ENCODE measurements at regions not wholly inside any gene's neighbourhood (a gene's known extent, or its start where the extent isn't known, plus 50 kb on each side); places are given as distances from the start of the nearest gene placed in this dataset.

DNA sequence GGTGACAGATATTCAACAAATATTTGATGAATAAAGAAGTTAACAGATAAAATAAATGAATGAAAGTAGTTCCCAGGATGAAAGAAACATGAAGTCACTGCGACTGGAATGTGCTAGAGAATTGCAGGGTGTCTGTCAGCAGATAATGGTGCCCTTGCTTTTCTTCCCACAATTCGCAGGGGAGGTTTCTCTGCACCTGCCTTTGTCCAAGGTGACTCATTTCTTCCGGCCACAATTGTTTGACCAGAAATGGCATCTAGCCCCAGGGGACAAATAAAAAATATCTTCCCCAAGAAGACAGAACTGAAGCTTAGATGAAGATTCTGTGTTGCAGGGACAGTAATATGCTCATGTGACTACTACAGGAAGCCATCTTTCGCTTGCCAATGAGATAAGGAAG is 316.1 kb upstream of the TBX3 start:
- ChIA-PET POLR2A (no interaction called here), CTCF (no interaction called here)
- TF ChIP-seq, protein P1, sequence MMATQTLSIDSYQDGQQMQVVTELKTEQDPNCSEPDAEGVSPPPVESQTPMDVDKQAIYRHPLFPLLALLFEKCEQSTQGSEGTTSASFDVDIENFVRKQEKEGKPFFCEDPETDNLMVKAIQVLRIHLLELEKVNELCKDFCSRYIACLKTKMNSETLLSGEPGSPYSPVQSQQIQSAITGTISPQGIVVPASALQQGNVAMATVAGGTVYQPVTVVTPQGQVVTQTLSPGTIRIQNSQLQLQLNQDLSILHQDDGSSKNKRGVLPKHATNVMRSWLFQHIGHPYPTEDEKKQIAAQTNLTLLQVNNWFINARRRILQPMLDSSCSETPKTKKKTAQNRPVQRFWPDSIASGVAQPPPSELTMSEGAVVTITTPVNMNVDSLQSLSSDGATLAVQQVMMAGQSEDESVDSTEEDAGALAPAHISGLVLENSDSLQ (IDR thresholded peaks at IDR 0.05), result no peak
- TF ChIP-seq BHLHE40 (IDR thresholded peaks at IDR 0.05; ENCODE audit: borderline replicate concordance), result no peak
- no peak for TF ChIP-seq SP1 (IDR thresholded peaks at IDR 0.05)
- TF ChIP-seq LEF1 (IDR thresholded peaks at IDR 0.05; ENCODE audit: borderline replicate concordance), result no peak
- no peak for TF ChIP-seq SUZ12 (IDR thresholded peaks at IDR 0.05)
- TF ChIP-seq TARDBP (IDR thresholded peaks at IDR 0.05), result no peak
- no peak for TF ChIP-seq HDGF (IDR thresholded peaks at IDR 0.05; ENCODE audit: borderline replicate concordance)
- no peak for TF ChIP-seq NFRKB (IDR thresholded peaks at IDR 0.05)
- no peak for TF ChIP-seq L3MBTL2 (conservative IDR thresholded peaks at IDR 0.05)
- TF ChIP-seq FOXA1 (IDR thresholded peaks at IDR 0.05), result no peak
- TF ChIP-seq FOXK2 (IDR thresholded peaks at IDR 0.05), result no peak
- no peak for TF ChIP-seq ZNF384 (IDR thresholded peaks at IDR 0.05)
- no peak for TF ChIP-seq CTBP1 (IDR thresholded peaks at IDR 0.05; ENCODE audit: borderline replicate concordance)
- TF ChIP-seq FOXM1 (IDR thresholded peaks at IDR 0.05; ENCODE audit: borderline replicate concordance), result no peak
- no peak for TF ChIP-seq ARNT (IDR thresholded peaks at IDR 0.05)
- no peak for TF ChIP-seq ELF4 (IDR thresholded peaks at IDR 0.05)
- no peak for DNase-seq (ENCODE audit: extremely low spot score)

DNA sequence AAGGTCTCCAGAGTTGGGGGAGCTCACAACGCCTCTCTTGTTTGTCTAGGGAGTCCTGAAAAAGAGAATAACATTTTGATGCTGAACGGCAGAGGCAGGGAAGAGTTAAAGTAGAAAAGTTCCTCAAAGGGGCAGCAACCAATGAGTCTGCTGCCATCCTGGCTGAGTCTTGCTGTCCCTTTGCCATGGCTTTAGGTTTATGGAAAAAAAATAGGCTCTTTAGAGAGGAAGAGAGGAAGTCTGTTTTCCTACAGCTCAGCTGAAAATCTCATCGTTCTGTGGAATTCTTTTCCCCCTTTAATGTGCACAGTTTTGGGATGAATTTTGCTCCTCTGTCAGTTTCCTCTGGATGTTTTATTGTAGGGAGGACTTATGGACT is 314.8 kb upstream of the TBX3 start:
- no peak for DNase-seq (ENCODE audit: extremely low spot score)
- ChIA-PET CTCF (no interaction called here), POLR2A (no interaction called here)
- TF ChIP-seq LEF1 (IDR thresholded peaks at IDR 0.05; ENCODE audit: borderline replicate concordance), result no peak
- TF ChIP-seq FOXK2 (IDR thresholded peaks at IDR 0.05), result no peak
- no peak for TF ChIP-seq ZNF384 (IDR thresholded peaks at IDR 0.05)
- TF ChIP-seq, protein P1 (IDR thresholded peaks at IDR 0.05), result no peak
- no peak for TF ChIP-seq SUZ12 (IDR thresholded peaks at IDR 0.05)
- TF ChIP-seq BHLHE40 (IDR thresholded peaks at IDR 0.05; ENCODE audit: borderline replicate concordance), result no peak
- no peak for TF ChIP-seq SP1 (IDR thresholded peaks at IDR 0.05)
- no peak for TF ChIP-seq NFRKB (IDR thresholded peaks at IDR 0.05)
- no peak for TF ChIP-seq FOXA1 (IDR thresholded peaks at IDR 0.05)
- TF ChIP-seq HDGF (IDR thresholded peaks at IDR 0.05; ENCODE audit: borderline replicate concordance), result no peak
- no peak for TF ChIP-seq TARDBP (IDR thresholded peaks at IDR 0.05)
- no peak for TF ChIP-seq CTBP1 (IDR thresholded peaks at IDR 0.05; ENCODE audit: borderline replicate concordance)
- no peak for TF ChIP-seq ARNT (IDR thresholded peaks at IDR 0.05)
- no peak for TF ChIP-seq L3MBTL2 (conservative IDR thresholded peaks at IDR 0.05)
- TF ChIP-seq FOXM1 (IDR thresholded peaks at IDR 0.05; ENCODE audit: borderline replicate concordance), result no peak
- no peak for TF ChIP-seq ELF4 (IDR thresholded peaks at IDR 0.05)

DNA sequence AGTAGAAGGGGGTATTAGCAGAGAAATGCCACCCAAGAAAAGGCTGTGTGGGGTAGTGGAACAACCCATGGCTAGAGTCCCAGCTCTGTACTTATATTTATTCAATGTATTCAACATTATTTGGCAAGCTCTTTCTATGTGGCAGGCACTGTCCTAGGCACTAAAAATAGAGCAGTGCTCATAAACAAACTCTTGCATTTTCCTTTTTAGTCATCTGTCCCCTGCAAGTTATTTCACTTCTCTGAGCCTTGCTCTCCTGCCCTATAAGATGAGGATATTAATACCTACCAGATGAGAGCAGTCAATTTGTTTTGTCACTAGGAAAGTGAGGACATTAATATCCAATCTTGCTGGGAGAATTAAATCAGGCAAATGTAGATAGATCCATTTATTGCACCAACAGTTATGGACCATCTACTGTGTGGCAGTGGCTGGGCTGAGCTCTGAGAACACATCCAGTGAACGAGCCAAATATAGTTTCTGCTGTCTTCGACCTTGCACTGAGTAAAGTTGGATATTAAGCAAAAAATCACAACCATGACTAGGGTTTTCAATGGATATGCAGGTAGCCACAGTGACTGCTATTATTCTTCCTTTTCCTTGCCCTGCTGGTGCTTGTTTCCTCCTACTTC is 314.3 kb upstream of the TBX3 start:
- ChIA-PET CTCF (interaction anchor here (1.1 kb wide), 1 partner anchor 170 kb away, joined by 3 read pairs; no protein-coding TSS in a partner anchor), POLR2A (no interaction called here)
- no peak for DNase-seq (ENCODE audit: extremely low spot score)
- TF ChIP-seq BHLHE40 (IDR thresholded peaks at IDR 0.05; ENCODE audit: borderline replicate concordance) (no peak), SUZ12 (IDR thresholded peaks at IDR 0.05) (no peak), FOXK2 (IDR thresholded peaks at IDR 0.05) (no peak), FOXA1 (IDR thresholded peaks at IDR 0.05) (no peak), TARDBP (IDR thresholded peaks at IDR 0.05) (no peak), FOXM1 (IDR thresholded peaks at IDR 0.05; ENCODE audit: borderline replicate concordance) (no peak), ZNF384 (IDR thresholded peaks at IDR 0.05) (no peak), CTBP1 (IDR thresholded peaks at IDR 0.05; ENCODE audit: borderline replicate concordance) (no peak), LEF1 (IDR thresholded peaks at IDR 0.05; ENCODE audit: borderline replicate concordance) (no peak), SP1 (IDR thresholded peaks at IDR 0.05) (no peak), ELF4 (IDR thresholded peaks at IDR 0.05) (no peak), ARNT (IDR thresholded peaks at IDR 0.05) (no peak), NFRKB (IDR thresholded peaks at IDR 0.05) (no peak), L3MBTL2 (conservative IDR thresholded peaks at IDR 0.05) (no peak)

GRCh38 chr12:114996382-114996781 is 312.4 kb upstream of the TBX3 start:
- TF ChIP-seq LEF1 (IDR thresholded peaks at IDR 0.05; ENCODE audit: borderline replicate concordance) (no peak), FOXM1 (IDR thresholded peaks at IDR 0.05; ENCODE audit: borderline replicate concordance) (no peak), FOXK2 (IDR thresholded peaks at IDR 0.05) (no peak), CTBP1 (IDR thresholded peaks at IDR 0.05; ENCODE audit: borderline replicate concordance) (no peak), ZNF384 (IDR thresholded peaks at IDR 0.05) (no peak), SUZ12 (IDR thresholded peaks at IDR 0.05) (no peak), BHLHE40 (IDR thresholded peaks at IDR 0.05; ENCODE audit: borderline replicate concordance) (no peak), HDGF (IDR thresholded peaks at IDR 0.05; ENCODE audit: borderline replicate concordance) (no peak), L3MBTL2 (conservative IDR thresholded peaks at IDR 0.05) (no peak), NFRKB (IDR thresholded peaks at IDR 0.05) (no peak), ELF4 (IDR thresholded peaks at IDR 0.05) (no peak), ARNT (IDR thresholded peaks at IDR 0.05) (no peak), FOXA1 (IDR thresholded peaks at IDR 0.05) (no peak), SP1 (IDR thresholded peaks at IDR 0.05) (no peak), TARDBP (IDR thresholded peaks at IDR 0.05) (no peak)
- TF ChIP-seq, protein P1 (IDR thresholded peaks at IDR 0.05), result no peak
- ChIA-PET POLR2A (no interaction called here), CTCF (no interaction called here)
- no peak for DNase-seq (ENCODE audit: extremely low spot score)

- ChIA-PET POLR2A (no interaction called here), CTCF (no interaction called here)
- DNase-seq (ENCODE audit: extremely low spot score), result no peak
- TF ChIP-seq SP1 (IDR thresholded peaks at IDR 0.05) (no peak), SUZ12 (IDR thresholded peaks at IDR 0.05) (no peak), FOXK2 (IDR thresholded peaks at IDR 0.05) (no peak)
Measured at GRCh38 chr12:114995891-114996290, 311.9 kb upstream of the TBX3 start.

DNA sequence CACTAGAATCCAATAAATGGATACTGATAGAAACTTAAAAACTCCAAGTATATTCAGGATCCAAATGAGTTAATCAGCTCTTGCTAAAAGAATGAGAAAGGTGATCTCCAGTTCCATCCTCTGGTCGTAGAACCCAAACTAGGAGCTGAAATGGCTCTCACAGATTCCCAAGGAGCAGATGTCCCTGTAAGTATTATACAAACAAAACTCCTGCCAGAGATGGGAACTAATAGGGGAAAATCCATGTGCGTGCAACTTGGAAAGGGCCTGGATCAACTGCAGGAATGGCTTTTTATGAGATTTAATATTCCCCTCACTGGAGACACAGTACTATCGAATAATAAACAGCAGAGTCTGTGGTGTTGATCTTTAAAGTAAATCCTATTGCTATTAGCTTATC is 309.2 kb upstream of the TBX3 start:
- CTCF ChIA-PET, result no interaction called here
- POLR2A ChIA-PET, result interaction anchor here (1.2 kb wide), 1 partner anchor 13 kb away, joined by 3 read pairs; no protein-coding TSS in a partner anchor
- no peak for TF ChIP-seq NFRKB (IDR thresholded peaks at IDR 0.05)
- TF ChIP-seq ARNT (IDR thresholded peaks at IDR 0.05), result no peak
- no peak for TF ChIP-seq SP1 (IDR thresholded peaks at IDR 0.05)
- TF ChIP-seq LEF1 (IDR thresholded peaks at IDR 0.05; ENCODE audit: borderline replicate concordance), result no peak
- no peak for TF ChIP-seq HDGF (IDR thresholded peaks at IDR 0.05; ENCODE audit: borderline replicate concordance)
- TF ChIP-seq L3MBTL2 (conservative IDR thresholded peaks at IDR 0.05), result no peak
- no peak for TF ChIP-seq TARDBP (IDR thresholded peaks at IDR 0.05)
- TF ChIP-seq FOXK2 (IDR thresholded peaks at IDR 0.05), result no peak
- DNase-seq (ENCODE audit: extremely low spot score), result no peak
